Pancreas (tissue), 10 donors: ENCODE measurements at regions not wholly inside any gene's neighbourhood (a gene's known extent, or its start where the extent isn't known, plus 50 kb on each side); places are given as distances from the start of the nearest gene placed in this dataset.

Source experiments
- ATAC-seq, 4 donors: fragments of 200-7000 bp; cut with Tn5 transposase; one replicate each; pipeline versions ENCODE4 v1.8.0 to v1.9.1; 2020; ENCODE audit warnings: mild to moderate bottlenecking in 4 of 4, moderate library complexity in 4 of 4
- DNase-seq, 6 donors: peaks; one replicate each; pipeline ENCODE4 v3.0.0-alpha.2; 2020
- FAIRE-seq: peaks from 2 replicates; lab custom pipeline; 2012; peaks lifted over from hg19 to GRCh38; lab: Jason Lieb, UNC
- H3K27ac ChIP-seq, 4 donors: fragments of 200-600 bp; sonication (generic); 1 replicate in 3 of 4; 2 replicates in 1 of 4; pipeline versions ENCODE4 v1.5.0 to v1.8.0; 2020
- H3K27me3 ChIP-seq, 4 donors: fragments of 200-600 bp; one replicate each; pipeline ENCODE4 v1.8.0; 2021
- H3K36me3 ChIP-seq, 3 donors: fragments of 200-600 bp; sonication (generic) in 1 of 3; one replicate each; pipeline versions ENCODE4 v1.5.0 to v1.8.0; 2020 to 2021
- H3K4me1 ChIP-seq, 3 donors: fragments of 200-600 bp; one replicate each; pipeline ENCODE4 v1.8.0; 2021
- H3K4me3 ChIP-seq, 4 donors: fragments of 200-600 bp; sonication (generic) in 2 of 4; one replicate each; pipeline versions ENCODE4 v1.5.0 to v1.8.0; 2020 to 2021
- H3K9me3 ChIP-seq, 4 donors: fragments of 200-600 bp; one replicate each; pipeline ENCODE4 v1.8.0; 2021
- CTCF ChIP-seq, 4 donors: fragments of 200-600 bp; sonication (generic) in 3 of 4; IDR thresholded peaks; one replicate each; pipeline versions ENCODE4 v1.5.0 to v1.8.0; 2021; ENCODE audit warnings: antibody characterized with exemption in 4 of 4
- WGBS, 2 donors: extraction: QIAGEN DNeasy Blood & Tissue Kit; methylation state at CpG; one replicate each; pipeline ENCODE4 v1.1.7; 2013; 5-methylcytosine and 5-hydroxymethylcytosine counted together
- intact Hi-C, 3 donors: fragments of 100-400 bp; cut with DNase I; formaldehyde crosslinking; loops; one replicate each; pipeline versions ENCODE4 v1.11.1 to v1.14.2; 2022
- donor health status: healthy with polysubstance abuse.
- donor health status: DM: no; HTN: no; CAD: no; lungs with moderate emphysema.
- donor health status: DM: no; HTN: no; CAD: no.
- donor health status: control.
- donor health status: control.
- donor health status: Bipolar disorder and iron deficiency.
- donor health status: DM: yes; HTN: yes; CAD: no.
- donor health status: DM: no; HTN: no; CAD: no.
- donor health status: DM: no; HTN: no; CAD: no.
- donor health status: DM: yes; HTN: yes; CAD: no.

- Histone ChIP-seq H3K27me3 (no peaks in the 10 kb centered on the region), H3K27ac (no peak overlapping the region), H3K9me3 (no peaks in the 10 kb centered on the region), H3K4me1 (no peaks in the 10 kb centered on the region), H3K36me3 (no peaks in the 10 kb centered on the region), H3K4me3 (no peak overlapping the region)
- DNase-seq (no peak), FAIRE-seq (no peak), ATAC-seq (no peak)
- TF ChIP-seq CTCF (IDR thresholded peaks at IDR 0.05): no peak
- intact Hi-C loops: no loop called here
- 19 to 25% methylated on average over 4 of the region's 4 CpGs for WGBS, 2 donors
Observed at GRCh38 chr4:102163404-102164140, 181.7 kb downstream of the SLC39A8 start.

DNA sequence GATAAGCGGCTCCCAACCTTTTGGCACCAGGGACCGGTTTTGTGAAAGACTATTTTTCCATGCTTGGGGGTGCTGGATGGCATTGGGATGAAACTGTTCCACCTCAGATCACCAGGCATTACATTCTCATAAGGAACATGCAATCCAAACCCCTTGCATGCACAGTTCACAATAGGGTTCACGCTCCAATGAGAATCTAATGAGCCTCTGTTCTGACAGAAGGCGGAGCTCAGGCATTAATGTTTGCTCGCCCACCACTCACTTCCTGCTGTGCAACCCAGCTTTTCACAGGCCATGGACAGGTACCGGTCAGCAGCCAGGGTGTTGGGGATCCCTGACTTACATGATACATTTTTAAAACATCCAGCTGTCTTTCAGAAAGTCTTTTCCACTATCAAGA is 187.3 kb downstream of the SLC39A8 start:
- FAIRE-seq (no peak), ATAC-seq (no peak), DNase-seq (no peak)
- no peaks in the 10 kb centered on the region for H3K9me3 ChIP-seq
- H3K27ac ChIP-seq: no peak overlapping the region
- no peak overlapping the region for H3K4me3 ChIP-seq
- 76 to 83% methylated on average over 6 of the region's 6 CpGs for WGBS, 2 donors
- intact Hi-C loops: no loop called here
- no peaks in the 10 kb centered on the region for H3K36me3 ChIP-seq
- H3K27me3 ChIP-seq: no peaks in the 10 kb centered on the region
- no peaks in the 10 kb centered on the region for H3K4me1 ChIP-seq
- TF ChIP-seq CTCF (IDR thresholded peaks at IDR 0.05): no peak

DNA sequence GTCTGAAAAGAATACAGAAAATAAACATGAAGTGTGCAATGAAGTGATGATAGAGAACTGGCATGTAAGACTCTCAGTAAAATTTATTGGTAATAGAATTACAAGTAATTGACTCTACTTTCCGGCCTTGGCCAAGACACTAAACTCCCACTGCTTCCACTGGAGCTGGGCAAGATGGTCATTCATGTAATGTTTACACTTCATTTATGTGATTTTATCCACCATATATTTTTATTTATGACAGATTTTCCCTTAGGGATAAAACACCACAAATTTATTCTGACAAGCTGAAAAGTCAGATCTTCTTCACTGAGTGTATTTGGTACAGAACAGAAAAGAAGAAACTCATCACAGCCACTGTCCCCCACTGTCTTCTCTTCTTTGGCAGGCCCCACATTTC is 191.9 kb downstream of the SLC39A8 start:
- intact Hi-C loops: no loop called here
- Histone ChIP-seq H3K4me1 (no peaks in the 10 kb centered on the region), H3K27me3 (no peaks in the 10 kb centered on the region), H3K36me3 (no peaks in the 10 kb centered on the region), H3K27ac (no peak overlapping the region), H3K9me3 (no peaks in the 10 kb centered on the region), H3K4me3 (no peak overlapping the region)
- no peak for ATAC-seq
- no peak for FAIRE-seq
- no peak for TF ChIP-seq CTCF (IDR thresholded peaks at IDR 0.05)
- DNase-seq: no peak
- WGBS, 2 donors: 67 to 69% methylated on average over 1 of the region's 1 CpG

DNA sequence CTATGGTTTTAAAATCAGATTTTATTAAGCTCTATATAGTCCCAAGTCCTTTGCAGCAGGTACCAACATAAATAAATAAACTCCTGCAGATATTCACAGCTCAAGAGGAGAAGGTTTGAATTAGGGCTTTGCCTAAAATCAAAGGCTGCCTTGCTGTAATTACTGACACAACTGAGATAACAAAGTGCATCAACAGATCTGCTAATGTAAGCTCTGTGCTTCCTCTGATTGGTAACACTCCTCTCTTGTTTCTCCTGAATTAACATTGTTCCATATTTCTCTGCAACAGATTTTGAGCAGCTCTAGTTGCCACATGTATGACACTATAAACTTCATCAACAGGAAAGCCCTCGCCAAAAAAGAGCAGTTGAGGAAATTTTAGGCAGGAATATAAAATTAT is 193.6 kb downstream of the SLC39A8 start:
- no peak overlapping the region for H3K4me3 ChIP-seq
- intact Hi-C loops: no loop called here
- no peak overlapping the region for H3K27ac ChIP-seq
- no peaks in the 10 kb centered on the region for H3K36me3 ChIP-seq
- DNase-seq (no peak), ATAC-seq (no peak), FAIRE-seq (no peak)
- no peaks in the 10 kb centered on the region for H3K9me3 ChIP-seq
- TF ChIP-seq CTCF (IDR thresholded peaks at IDR 0.05): no peak
- H3K27me3 ChIP-seq: no peaks in the 10 kb centered on the region
- WGBS, 2 donors: 35 to 40% methylated on average over 1 of the region's 1 CpG
- no peaks in the 10 kb centered on the region for H3K4me1 ChIP-seq

- ATAC-seq (no peak), DNase-seq (no peak), FAIRE-seq (no peak)
- intact Hi-C loops: no loop called here
- Histone ChIP-seq H3K36me3 (no peaks in the 10 kb centered on the region), H3K27me3 (no peaks in the 10 kb centered on the region), H3K27ac (no peak overlapping the region), H3K4me3 (no peak overlapping the region), H3K9me3 (no peaks in the 10 kb centered on the region), H3K4me1 (no peaks in the 10 kb centered on the region)
- WGBS, 2 donors: 24 to 26% methylated on average over 1 of the region's 1 CpG
- no peak for TF ChIP-seq CTCF (IDR thresholded peaks at IDR 0.05)
Observed at GRCh38 chr4:102143433-102143832, 201.8 kb downstream of the SLC39A8 start.
